GM19035 (cell line): ENCODE measurements at regions not wholly inside any gene's neighbourhood (a gene's known extent, or its start where the extent isn't known, plus 50 kb on each side); places are given as distances from the start of the nearest gene placed in this dataset.
A peak's percentile ranks its signal among the peaks of the same experiment; 100 is the strongest.
"Not testable (repeated sequence)": the region's sequence is repeated elsewhere in the genome, so short reads cannot be mapped to it uniquely, and the experiment has no call there.

Experiments used
- ATAC-seq: cut with Tn5 transposase; IDR thresholded peaks from one replicate; pipeline ENCODE4 v1.9.1; 2021; ENCODE audit not compliant: unreplicated experiment

GRCh38 chr6:100103194-100103593 lies 109.2 kb upstream of the MCHR2 start:
- no peak for ATAC-seq

GRCh38 chr6:100101644-100102043 lies 107.6 kb upstream of the MCHR2 start:
- no peak for ATAC-seq

GRCh38 chr6:100100776-100101175 lies 106.8 kb upstream of the MCHR2 start:
- ATAC-seq: no peak

GRCh38 chr6:100099189-100100074 lies 105.4 kb upstream of the MCHR2 start:
- peak; percentile 65 for ATAC-seq

- ATAC-seq: no peak
Measured at GRCh38 chr6:100096936-100097335, 102.9 kb upstream of the MCHR2 start.

GRCh38 chr6:100096341-100096740 lies 102.3 kb upstream of the MCHR2 start:
- ATAC-seq: no peak

- ATAC-seq: no peak
Measured at GRCh38 chr6:100093405-100093804, 99.4 kb upstream of the MCHR2 start.

GRCh38 chr6:100088009-100088408 lies 94.0 kb upstream of the MCHR2 start:
- no peak for ATAC-seq

GRCh38 chr6:100084991-100085364 lies 91.0 kb upstream of the MCHR2 start:
- ATAC-seq: no peak

- ATAC-seq: no peak
Measured at GRCh38 chr6:100084316-100084990, 90.4 kb upstream of the MCHR2 start.

- no peak for ATAC-seq
Measured at GRCh38 chr6:100078509-100078908, 84.5 kb upstream of the MCHR2 start.

GRCh38 chr6:100065348-100065747 lies 71.3 kb upstream of the MCHR2 start:
- ATAC-seq: no peak

GRCh38 chr6:100062621-100063020 lies 68.6 kb upstream of the MCHR2 start:
- no peak for ATAC-seq

GRCh38 chr6:100057941-100058340 lies 63.9 kb upstream of the MCHR2 start:
- ATAC-seq: no peak

- no peak for ATAC-seq
Measured at GRCh38 chr6:100050550-100050949, 56.5 kb upstream of the MCHR2 start.

GRCh38 chr6:100043961-100044360 lies 49.9 kb upstream of the MCHR2 start:
- ATAC-seq: not testable (repeated sequence)
